MG63 (cell line): ENCODE measurements at regions not wholly inside any gene's neighbourhood (a gene's known extent, or its start where the extent isn't known, plus 50 kb on each side); places are given as distances from the start of the nearest gene placed in this dataset.
"Not testable (repeated sequence)": the region's sequence is repeated elsewhere in the genome, so short reads cannot be mapped to it uniquely, and the experiment has no call there.

Experiments
- DNase-seq: peaks from one replicate; pipeline ENCODE4 v3.0.0-alpha.2; 2020
- H3K27me3 ChIP-seq: fragments of 250-450 bp; sonication (Bioruptor Pico); 2 replicates; pipeline ENCODE4 v1.5.1; 2020; ENCODE audit warnings: mild to moderate bottlenecking, moderate library complexity
- H3K36me3 ChIP-seq: fragments of 250-450 bp; sonication (Bioruptor Pico); 2 replicates; pipeline ENCODE4 v1.5.1; 2020; ENCODE audit warnings: mild to moderate bottlenecking, moderate library complexity
- H3K4me3 ChIP-seq: fragments of 250-450 bp; sonication (Bioruptor Pico); 2 replicates; pipeline ENCODE4 v1.5.1; 2020; ENCODE audit warnings: mild to moderate bottlenecking, moderate library complexity
- H3K9me3 ChIP-seq: fragments of 250-450 bp; sonication (Bioruptor Pico); 2 replicates; pipeline ENCODE4 v1.5.1; 2020; ENCODE audit warnings: mild to moderate bottlenecking, moderate library complexity

- Histone ChIP-seq H3K36me3 (no peaks in the 10 kb centered on the region), H3K9me3 (no peaks in the 10 kb centered on the region), H3K27me3 (no peaks in the 10 kb centered on the region), H3K4me3 (no peak overlapping the region)
- DNase-seq, result no peak
These were observed 159.9 kb downstream of the TFAP2B start for GRCh38 chr6:50978380-50979170.

GRCh38 chr6:50979171-50979525 is 160.5 kb downstream of the TFAP2B start:
- Histone ChIP-seq H3K4me3 (no peak overlapping the region), H3K27me3 (no peaks in the 10 kb centered on the region), H3K36me3 (no peaks in the 10 kb centered on the region), H3K9me3 (no peaks in the 10 kb centered on the region)
- no peak for DNase-seq

GRCh38 chr6:50984135-50984534 is 165.5 kb downstream of the TFAP2B start:
- Histone ChIP-seq H3K36me3 (no peaks in the 10 kb centered on the region), H3K4me3 (no peak overlapping the region), H3K27me3 (no peaks in the 10 kb centered on the region), H3K9me3 (no peaks in the 10 kb centered on the region)
- no peak for DNase-seq

GRCh38 chr6:50986319-50986718 is 167.6 kb downstream of the TFAP2B start:
- H3K9me3 ChIP-seq, result no peaks in the 10 kb centered on the region
- H3K4me3 ChIP-seq, result no peak overlapping the region
- DNase-seq, result no peak
- no peaks in the 10 kb centered on the region for H3K27me3 ChIP-seq
- H3K36me3 ChIP-seq, result no peaks in the 10 kb centered on the region

GRCh38 chr6:50989123-50989522 is 170.5 kb downstream of the TFAP2B start:
- no peak for DNase-seq
- no peaks in the 10 kb centered on the region for H3K27me3 ChIP-seq
- no peak overlapping the region for H3K4me3 ChIP-seq
- no peaks in the 10 kb centered on the region for H3K9me3 ChIP-seq
- no peaks in the 10 kb centered on the region for H3K36me3 ChIP-seq

- DNase-seq, result peak; percentile 4
- Histone ChIP-seq H3K4me3 (no peak overlapping the region), H3K36me3 (no peaks in the 10 kb centered on the region), H3K27me3 (no peaks in the 10 kb centered on the region), H3K9me3 (no peaks in the 10 kb centered on the region)
These were observed 172.2 kb downstream of the TFAP2B start for GRCh38 chr6:50990750-50991446.

- H3K4me3 ChIP-seq, result no peak overlapping the region
- H3K9me3 ChIP-seq, result no peaks in the 10 kb centered on the region
- no peak for DNase-seq
- H3K36me3 ChIP-seq, result no peaks in the 10 kb centered on the region
- H3K27me3 ChIP-seq, result no peaks in the 10 kb centered on the region
These were observed 173.6 kb downstream of the TFAP2B start for GRCh38 chr6:50992232-50992631.

GRCh38 chr6:50992704-50993625 is 174.3 kb downstream of the TFAP2B start:
- Histone ChIP-seq H3K36me3 (no peaks in the 10 kb centered on the region), H3K4me3 (no peak overlapping the region), H3K9me3 (no peaks in the 10 kb centered on the region), H3K27me3 (no peaks in the 10 kb centered on the region)
- no peak for DNase-seq

GRCh38 chr6:50993941-50994720 is 175.5 kb downstream of the TFAP2B start:
- H3K9me3 ChIP-seq, result no peaks in the 10 kb centered on the region
- no peak overlapping the region for H3K4me3 ChIP-seq
- no peak for DNase-seq
- H3K36me3 ChIP-seq, result no peaks in the 10 kb centered on the region
- H3K27me3 ChIP-seq, result no peaks in the 10 kb centered on the region

GRCh38 chr6:50995036-50995435 is 176.4 kb downstream of the TFAP2B start:
- Histone ChIP-seq H3K9me3 (no peaks in the 10 kb centered on the region), H3K27me3 (no peaks in the 10 kb centered on the region), H3K36me3 (no peaks in the 10 kb centered on the region), H3K4me3 (no peak overlapping the region)
- no peak for DNase-seq

- H3K9me3 ChIP-seq, result no peaks in the 10 kb centered on the region
- no peak overlapping the region for H3K4me3 ChIP-seq
- H3K27me3 ChIP-seq, result no peaks in the 10 kb centered on the region
- DNase-seq, result no peak
- H3K36me3 ChIP-seq, result no peaks in the 10 kb centered on the region
These were observed 180.2 kb downstream of the TFAP2B start for GRCh38 chr6:50998905-50999304.

GRCh38 chr6:51001399-51001798 is 182.7 kb downstream of the TFAP2B start:
- H3K9me3 ChIP-seq, result no peaks in the 10 kb centered on the region
- H3K36me3 ChIP-seq, result no peaks in the 10 kb centered on the region
- no peaks in the 10 kb centered on the region for H3K27me3 ChIP-seq
- no peak for DNase-seq
- H3K4me3 ChIP-seq, result no peak overlapping the region

GRCh38 chr6:51004380-51004779 is 185.7 kb downstream of the TFAP2B start:
- Histone ChIP-seq H3K27me3 (no peaks in the 10 kb centered on the region), H3K36me3 (no peaks in the 10 kb centered on the region), H3K4me3 (no peak overlapping the region), H3K9me3 (no peaks in the 10 kb centered on the region)
- no peak for DNase-seq

- DNase-seq, result no peak
- H3K36me3 ChIP-seq, result no peaks in the 10 kb centered on the region
- no peaks in the 10 kb centered on the region for H3K9me3 ChIP-seq
- no peaks in the 10 kb centered on the region for H3K27me3 ChIP-seq
- no peak overlapping the region for H3K4me3 ChIP-seq
These were observed 187.1 kb downstream of the TFAP2B start for GRCh38 chr6:51005779-51006178.

GRCh38 chr6:51007237-51007636 is 188.6 kb downstream of the TFAP2B start:
- Histone ChIP-seq H3K36me3 (no peaks in the 10 kb centered on the region), H3K9me3 (no peaks in the 10 kb centered on the region), H3K4me3 (no peak overlapping the region), H3K27me3 (no peaks in the 10 kb centered on the region)
- no peak for DNase-seq

GRCh38 chr6:51008693-51009092 is 190.0 kb downstream of the TFAP2B start:
- not testable (repeated sequence) for DNase-seq, H3K36me3 ChIP-seq, H3K9me3 ChIP-seq, H3K4me3 ChIP-seq, H3K27me3 ChIP-seq
